ENCODE measurements at regions not wholly inside any gene's neighbourhood (a gene's known extent, or its start where the extent isn't known, plus 50 kb on each side); places are given as distances from the start of the nearest gene placed in this dataset.

- TF ChIP-seq CTCF (IDR thresholded peaks at IDR 0.05; ENCODE audit: low read depth, low read length), result no peak
- TF ChIP-seq MAX (IDR thresholded peaks at IDR 0.05; ENCODE audit: low read depth, low read length), result no peak
- no peak for TF ChIP-seq POLR2A (IDR thresholded peaks at IDR 0.05; ENCODE audit: extremely low read depth, insufficient read length)
Observed at GRCh38 chr5:85500869-85501268, 1116.2 kb upstream of the EDIL3 start.

Measured in NB4 (cell line).